GM18511 (cell line): ENCODE measurements at regions not wholly inside any gene's neighbourhood (a gene's known extent, or its start where the extent isn't known, plus 50 kb on each side); places are given as distances from the start of the nearest gene placed in this dataset.
"Not testable (repeated sequence)": the region's sequence is repeated elsewhere in the genome, so short reads cannot be mapped to it uniquely, and the experiment has no call there.

Source experiments
- ATAC-seq: cut with Tn5 transposase; IDR thresholded peaks from one replicate; pipeline ENCODE4 v1.9.1; 2021; ENCODE audit warnings: mild to moderate bottlenecking, moderate library complexity; ENCODE audit not compliant: unreplicated experiment

DNA sequence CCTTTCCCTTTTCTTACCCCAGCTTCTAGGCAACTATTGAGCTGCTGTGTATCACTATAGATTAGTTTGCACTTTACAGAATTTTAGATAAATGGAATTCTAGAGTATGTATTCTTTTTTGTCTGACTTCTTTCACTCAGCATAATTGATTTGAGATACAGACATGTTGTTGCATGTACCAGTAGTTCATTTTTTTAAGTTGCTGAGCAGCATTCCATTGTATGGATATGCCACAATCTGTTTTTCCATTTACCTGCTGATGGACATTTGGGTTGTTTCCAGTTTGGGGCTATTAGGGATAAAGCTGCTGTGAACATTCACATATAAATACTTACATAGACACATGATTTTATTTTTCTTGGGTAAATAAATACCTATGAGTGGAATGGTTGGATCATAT lies 135.7 kb downstream of the IGF1 start:
- ATAC-seq = no peak

GRCh38 chr12:102343361-102344121 lies 136.8 kb downstream of the IGF1 start:
- ATAC-seq = no peak

- no peak for ATAC-seq
Observed at GRCh38 chr12:102342281-102343006, 137.9 kb downstream of the IGF1 start.

DNA sequence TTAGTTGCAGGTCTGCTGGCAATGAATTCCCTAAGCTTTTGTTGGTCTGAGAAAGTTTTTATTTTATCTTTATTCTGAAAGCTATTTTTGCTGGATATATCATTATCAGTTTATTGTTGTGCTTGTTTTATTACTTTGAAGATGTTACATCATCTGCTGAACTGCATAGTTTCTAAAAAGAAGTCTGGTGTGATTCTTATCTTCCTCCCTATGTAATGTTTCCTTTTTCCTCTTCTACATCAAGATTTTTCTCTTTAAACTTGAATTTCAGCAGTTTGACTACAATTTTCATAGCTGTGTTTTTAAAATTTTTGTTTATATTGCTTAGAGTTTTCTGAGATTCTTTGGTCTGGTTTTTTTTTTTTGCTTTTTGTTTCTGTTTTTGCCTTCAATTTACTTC lies 137.1 kb upstream of the PMCH start:
- ATAC-seq = no peak

DNA sequence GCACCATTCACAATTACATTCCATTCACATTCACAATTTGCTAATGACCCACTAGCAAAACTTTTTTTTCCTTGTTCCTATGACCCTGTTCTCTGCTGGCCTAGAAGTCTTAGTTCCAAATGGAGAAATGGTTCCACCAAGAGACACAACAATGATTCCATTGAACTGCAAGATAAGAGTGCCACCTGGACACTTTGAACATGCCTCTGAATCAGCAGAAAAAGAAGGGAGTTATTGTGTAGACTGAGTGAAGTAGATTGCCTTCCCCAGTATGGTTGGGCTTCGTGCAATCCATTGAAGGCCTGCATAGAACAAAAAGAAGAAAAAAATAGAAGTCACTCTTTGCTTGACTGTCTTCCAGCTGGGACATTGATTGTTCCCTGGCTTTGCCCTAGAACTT lies 133.8 kb upstream of the PMCH start:
- ATAC-seq = no peak

DNA sequence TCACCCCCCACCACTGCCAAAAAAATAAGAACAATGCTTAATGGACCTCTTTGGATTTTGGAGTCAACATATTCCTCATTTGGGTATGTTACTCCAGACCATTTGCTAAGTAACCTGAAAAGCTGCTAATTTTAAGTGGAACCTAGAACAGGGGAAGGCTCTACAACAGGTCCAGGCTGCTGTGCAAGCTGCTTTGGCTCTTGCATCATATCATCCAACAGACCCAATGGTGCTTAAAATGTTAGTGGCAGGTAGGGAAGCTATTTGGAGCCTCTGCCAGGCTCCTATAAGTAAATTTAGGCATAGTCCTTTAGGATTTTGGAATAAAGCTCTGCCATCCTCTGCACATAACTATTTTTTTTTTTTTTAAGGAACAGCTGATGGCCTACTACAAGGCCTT lies 132.2 kb upstream of the PMCH start:
- no peak for ATAC-seq

DNA sequence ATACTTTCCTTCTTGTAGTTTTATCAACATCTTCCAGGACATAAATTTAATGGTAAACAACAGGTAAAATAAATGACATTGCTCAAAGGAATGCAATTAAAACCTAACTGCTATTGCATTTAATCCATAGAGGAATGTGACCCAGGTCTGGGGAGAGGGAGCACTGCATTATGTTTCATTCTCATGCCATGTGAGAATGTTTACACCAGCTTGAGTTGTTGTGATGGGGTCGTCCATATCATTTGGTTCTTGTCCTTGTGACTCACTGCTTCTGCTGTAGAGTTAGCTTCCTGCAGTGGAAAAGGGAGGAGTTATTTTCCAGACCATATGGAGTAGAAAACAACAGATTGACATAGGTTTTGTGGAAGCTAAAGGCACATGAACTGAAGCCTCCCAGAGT lies 129.3 kb upstream of the PMCH start:
- no peak for ATAC-seq

GRCh38 chr12:102325108-102325507 lies 127.5 kb upstream of the PMCH start:
- ATAC-seq = not testable (repeated sequence)

GRCh38 chr12:102323799-102324198 lies 126.2 kb upstream of the PMCH start:
- ATAC-seq = no peak

DNA sequence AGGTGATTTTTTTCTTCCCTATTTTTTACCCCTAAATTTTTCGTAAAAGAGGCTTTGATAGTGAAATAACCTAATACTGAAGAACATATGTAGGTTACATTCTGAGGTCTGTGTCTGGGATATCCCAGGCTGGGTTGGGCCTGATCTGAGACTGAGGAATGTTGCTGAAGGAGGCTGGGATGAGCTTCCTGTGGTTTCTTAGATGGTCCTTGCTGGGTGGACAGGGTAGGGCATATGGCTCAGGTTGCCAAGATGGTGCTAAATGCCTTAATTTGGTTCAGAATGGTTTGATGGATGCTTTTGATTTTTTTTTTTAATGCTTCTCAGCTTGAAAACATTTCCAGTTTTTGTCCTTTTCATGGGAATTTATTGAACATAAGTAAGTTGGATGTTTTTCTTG lies 124.6 kb upstream of the PMCH start:
- no peak for ATAC-seq

DNA sequence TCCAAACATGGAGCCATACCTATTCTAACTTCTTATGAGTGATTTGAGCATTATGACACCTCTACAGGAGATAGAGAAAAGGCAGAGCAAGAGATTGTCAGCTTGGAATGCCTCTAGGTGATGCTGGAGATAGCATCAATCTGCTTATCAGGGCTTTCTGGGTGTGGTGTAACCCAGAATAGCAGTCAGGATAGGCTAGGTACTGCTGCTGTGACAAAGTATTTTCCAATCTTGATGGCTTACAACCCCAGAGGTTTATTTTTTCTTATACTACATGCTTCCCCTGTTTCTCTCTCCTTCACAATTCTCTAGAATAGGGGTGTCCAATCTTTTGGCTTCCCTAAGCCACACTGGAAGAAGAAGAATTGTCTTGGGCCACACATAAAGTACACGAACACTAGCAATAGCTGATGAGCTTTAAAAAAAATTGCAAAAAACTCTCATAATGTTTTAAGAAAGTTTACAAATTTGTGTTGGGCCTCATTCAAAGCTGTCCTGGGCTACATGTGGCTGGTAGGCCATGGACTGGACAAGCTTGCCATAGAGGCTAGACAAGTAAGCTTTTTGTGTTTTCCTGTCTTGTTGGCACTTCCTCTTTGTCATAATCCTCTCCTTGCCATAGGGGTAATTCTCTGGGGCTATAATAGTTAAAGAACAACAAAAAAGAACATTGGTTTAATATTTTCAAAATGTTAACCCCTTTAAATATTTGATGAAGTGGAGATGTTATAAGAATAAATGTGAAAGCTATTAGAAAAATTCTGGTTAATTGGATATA lies 123.9 kb upstream of the PMCH start:
- ATAC-seq = no peak

- no peak for ATAC-seq
Observed at GRCh38 chr12:102317155-102317554, 119.5 kb upstream of the PMCH start.

DNA sequence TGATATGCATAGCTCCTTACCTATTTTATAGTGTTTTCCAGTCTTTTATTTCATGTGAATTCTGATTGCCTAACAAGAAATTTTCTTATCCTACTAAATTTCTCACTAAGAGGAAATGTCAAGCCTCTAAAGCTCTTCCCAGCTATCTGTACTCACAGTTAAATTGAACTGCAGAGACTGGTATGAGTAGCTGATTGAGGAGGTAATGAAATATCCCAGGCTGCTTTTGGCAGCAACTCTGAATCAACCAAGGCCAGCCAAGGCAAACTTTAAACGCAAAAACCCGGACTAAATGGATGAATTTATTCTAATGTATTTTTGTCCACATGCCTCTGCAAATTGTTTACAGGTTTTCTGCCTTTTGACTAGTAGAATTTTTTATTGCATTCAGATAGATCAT lies 119.1 kb upstream of the PMCH start:
- no peak for ATAC-seq

- no peak for ATAC-seq
Observed at GRCh38 chr12:102314821-102315220, 117.2 kb upstream of the PMCH start.

- ATAC-seq = not testable (repeated sequence)
Observed at GRCh38 chr12:102313116-102313971, 115.7 kb upstream of the PMCH start.

GRCh38 chr12:102305486-102305885 lies 107.9 kb upstream of the PMCH start:
- no peak for ATAC-seq

DNA sequence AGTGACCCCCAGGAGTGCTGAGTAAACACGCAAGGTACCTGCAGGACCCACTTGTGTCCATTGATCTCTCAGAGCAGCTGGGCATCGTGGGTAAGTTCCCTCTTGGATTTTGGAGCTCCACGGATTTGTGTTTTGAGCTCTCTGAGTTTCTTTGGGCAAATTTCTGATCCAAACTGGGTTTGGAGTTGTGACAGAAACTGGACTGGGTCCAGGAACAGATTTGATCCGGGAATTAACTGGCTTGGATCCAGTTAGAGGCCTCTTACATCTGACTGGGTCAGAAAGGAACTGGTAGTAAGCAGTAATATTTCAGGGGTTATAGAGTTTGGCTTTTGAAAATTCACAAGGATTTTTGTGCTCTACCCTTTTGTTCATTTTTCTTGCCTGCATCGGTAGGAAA lies 107.0 kb upstream of the PMCH start:
- ATAC-seq = not testable (repeated sequence)

DNA sequence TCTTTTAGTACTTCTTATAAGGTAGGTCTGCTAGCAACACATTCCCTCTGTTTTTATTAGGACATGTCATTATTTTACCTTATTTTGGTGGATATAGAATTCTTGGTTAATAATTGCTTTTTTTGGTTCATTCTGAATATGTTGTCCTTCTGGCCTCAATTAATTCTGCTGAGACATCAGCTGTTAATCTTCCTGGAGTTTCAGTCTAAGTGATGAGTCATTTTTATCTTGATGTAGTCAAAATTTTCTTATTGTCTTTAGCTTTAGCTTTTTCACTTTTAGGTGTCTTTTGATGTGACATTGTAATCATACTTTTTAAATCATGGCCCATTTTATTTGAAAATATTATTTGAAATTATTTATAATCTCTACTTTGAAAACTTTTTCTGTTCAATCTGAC lies 104.9 kb upstream of the PMCH start:
- ATAC-seq = no peak

DNA sequence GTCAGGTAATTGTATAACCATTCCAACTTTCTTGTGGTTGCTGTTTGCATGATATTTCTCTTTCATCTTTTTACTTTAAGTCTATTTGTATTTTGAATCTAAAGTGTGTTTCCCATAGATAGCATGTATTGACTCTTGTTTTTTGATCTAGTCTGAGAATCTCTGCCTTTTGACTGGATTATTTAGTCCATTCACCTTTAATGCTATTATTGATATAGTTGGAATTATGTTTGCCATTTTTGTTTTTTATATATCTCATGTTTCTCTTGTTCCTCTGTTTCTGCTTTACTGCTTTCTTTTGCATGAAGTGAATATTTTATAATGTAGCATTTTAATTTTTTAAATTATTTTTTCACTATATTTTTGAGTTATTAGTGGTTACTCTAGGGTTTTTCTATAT lies 103.9 kb upstream of the PMCH start:
- ATAC-seq = no peak

DNA sequence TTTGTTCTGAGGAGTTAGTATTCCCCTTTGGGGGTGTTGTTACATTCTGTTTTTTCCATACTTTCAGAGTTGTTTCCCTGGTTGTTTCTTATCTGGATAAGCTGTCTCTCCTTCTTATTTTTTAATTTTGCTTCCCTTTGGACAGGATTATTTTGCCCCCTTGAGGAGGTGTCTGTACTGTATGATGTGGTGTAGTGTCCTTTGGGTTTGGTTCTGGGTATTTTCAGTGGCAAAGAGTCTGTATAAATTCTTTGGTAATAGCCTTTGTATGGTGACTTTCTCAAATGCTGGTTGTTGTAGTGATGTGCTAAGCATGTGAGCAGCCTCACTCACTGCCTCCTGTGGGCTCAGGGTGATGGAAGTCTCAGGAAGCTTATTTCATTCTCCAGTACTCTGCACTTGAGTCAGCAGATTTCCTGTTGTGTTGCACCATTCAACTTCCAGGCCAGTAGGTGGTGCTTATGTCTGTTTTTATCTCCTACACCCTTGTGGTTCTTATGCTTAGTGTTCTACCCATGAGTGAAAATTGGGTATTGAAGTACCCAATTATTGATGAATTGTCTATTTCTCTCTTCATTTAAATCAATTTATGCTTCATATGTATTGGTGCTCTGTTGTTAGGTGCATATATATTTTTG lies 103.3 kb upstream of the PMCH start:
- ATAC-seq = peak; percentile 75
